Dermis microvascular lymphatic vessel endothelial cell (primary cell): ENCODE measurements at regions not wholly inside any gene's neighbourhood (a gene's known extent, or its start where the extent isn't known, plus 50 kb on each side); places are given as distances from the start of the nearest gene placed in this dataset.
"Not testable (repeated sequence)": the region's sequence is repeated elsewhere in the genome, so short reads cannot be mapped to it uniquely, and the experiment has no call there.

Experiments used
- DNase-seq, 2 donors: peaks; one replicate each; pipeline versions ENCODE4 v3.0.0 to v3.0.0-alpha.2; 2010; ENCODE audit warnings: low read depth in 2 of 2

DNA sequence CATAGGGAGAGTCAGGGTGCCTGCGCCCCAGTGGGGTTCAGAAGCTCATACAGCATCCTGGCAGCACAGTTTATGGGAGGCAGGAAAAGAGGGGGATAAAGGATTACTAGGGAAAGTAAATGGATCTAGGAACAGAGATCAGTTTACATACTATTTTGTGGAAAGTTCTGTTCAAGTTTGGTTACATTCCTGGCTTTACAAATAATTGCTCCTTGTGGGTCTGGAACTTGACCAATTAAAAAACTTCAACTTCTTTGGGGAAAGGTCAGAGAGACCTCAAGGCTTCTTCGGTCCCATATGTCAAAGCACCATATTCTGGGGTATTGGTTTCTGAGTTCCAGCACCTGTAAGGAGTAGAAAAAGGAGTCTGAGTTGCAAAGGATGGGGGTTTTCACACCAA lies 64.1 kb downstream of the ZDHHC19 start:
- DNase-seq, result no peak

DNA sequence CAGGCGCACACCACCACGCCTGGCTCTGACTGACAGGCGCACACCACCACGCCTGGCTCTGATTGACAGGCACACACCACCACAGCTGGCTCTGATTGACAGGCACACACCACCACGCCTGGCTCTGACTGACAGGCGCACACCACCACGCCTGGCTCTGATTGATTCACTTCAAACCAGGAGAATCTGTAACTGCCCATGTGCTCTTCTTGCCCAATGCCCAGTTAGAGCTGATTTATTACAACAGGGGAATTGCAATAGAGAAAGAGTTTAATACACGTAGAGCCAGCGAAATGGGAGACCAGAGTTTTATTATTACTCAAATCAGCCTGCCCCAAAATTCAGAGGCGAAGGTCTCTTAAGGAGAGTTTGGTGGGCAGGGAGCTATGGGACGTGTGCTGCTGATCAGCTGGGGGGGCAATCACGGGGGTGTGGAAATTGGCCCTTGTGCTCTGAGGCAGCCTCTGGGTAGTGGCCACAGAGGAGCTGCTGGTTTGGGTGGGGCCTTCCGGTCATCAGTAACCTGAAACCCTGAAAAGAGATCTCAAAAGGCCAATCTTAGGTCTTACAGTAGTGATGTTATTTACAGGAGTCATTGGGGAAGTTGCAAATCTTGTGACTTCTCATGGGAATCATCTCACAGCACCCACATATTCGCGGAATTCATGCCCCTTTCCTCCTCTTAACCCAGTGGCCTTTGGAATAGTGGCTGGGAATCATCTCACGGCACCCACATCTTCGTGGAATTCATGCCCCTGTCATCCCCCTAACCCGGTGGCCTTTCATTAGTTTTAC lies 63.8 kb upstream of the TFRC start:
- DNase-seq, result no peak

DNA sequence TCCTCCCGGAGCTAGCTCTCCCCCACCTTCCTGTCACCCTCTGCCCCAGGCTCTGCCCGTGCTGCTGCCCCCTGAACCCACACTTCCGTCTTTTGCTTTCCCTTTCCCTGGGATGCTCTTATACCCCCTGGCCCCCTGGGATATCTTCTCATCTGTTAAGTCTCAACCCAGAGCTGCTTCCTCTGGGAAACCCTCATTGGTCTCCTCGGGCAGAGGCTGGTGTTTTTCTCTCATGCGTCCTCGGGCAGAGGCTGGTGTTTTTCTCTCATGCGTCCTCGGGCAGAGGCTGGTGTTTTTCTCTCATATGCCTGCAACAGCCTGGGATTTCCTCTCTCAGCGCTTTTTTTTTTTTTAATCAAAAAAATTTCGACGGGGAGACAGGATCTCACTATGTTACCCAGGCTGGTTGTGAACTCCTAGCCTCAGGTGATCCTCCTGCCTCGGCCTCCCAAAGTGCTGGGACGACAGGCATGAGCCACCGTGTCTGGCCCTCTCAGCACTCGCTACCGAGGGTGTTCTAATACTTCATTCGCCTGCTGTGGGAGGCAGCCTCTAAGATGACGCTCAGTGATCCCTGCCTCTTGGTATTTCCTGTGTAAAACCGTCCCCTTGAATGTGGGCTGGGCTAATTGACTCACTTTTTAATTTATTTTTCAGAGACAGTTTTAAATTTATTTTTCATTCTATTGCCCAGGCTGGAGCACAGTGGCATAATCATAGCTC lies 62.7 kb upstream of the TFRC start:
- DNase-seq, result peak in 1 of 2 donors; percentile 56

DNA sequence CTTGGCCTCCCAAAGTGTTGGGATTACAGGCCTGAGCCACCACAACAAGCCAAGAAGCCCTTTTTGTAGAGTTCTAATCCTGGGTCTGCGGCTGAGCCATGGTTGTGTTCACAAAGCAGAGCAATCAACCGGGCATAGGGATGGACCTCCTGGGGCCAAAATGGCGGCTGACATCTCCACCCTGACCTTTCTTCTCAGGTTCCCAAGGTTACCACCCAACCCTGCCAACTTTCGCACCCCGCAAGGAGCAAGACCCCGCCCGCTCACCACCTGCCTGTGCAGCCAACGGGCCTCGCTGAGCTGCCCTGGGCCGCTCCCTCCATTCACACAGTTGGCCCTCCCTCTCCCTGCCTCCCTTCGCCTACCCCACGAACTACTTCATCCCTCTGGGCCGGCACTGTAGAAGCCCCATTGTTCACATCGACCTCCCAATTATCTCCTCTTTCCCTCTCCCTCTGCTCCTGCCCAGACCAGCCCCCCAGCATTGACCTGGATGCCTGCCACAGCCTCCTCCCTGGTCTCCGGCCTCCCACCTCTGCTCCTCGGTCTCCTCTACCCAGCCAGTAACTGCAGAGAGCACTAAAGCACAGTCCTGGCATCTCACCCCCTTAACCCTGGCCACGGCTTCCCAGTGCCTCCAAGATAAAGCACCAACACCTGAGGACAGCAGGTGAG lies 62.0 kb upstream of the TFRC start:
- DNase-seq, result no peak

DNA sequence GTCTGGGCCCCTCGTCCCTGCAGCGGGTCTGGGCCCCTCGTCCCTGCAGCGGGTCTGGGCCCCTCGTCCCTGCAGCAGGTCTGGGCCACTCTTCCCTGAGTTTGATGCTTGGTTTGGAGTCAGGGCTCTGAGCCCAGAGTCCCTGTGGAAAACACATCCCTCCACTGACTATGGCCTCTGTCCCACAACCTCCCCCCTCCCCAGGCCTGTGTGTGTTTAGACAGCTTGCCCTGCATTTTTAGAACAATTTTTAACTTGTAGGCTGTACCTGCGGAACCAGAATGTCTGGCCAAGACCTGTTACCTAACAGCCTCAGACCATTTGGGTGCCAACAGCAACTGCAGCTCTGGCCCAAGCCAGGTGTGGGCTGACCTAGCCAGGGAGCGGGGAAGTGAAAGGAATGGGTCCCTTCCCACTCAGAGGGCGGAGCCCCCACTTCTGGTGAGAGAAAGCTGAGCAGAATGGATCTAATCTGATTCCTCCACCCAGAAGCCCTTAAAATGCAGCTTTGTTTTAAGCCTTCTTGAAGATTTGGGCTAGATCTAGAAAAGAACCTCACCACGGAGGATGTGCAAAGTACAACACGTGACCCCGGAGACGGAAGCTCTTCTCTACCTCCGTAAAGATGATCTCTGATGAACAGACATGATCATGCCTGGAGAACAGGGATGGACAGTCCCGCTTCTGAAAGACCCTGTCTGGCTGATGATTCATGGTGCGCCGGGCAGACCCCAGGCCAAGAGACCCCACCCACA lies 60.5 kb upstream of the TFRC start:
- no peak for DNase-seq

DNA sequence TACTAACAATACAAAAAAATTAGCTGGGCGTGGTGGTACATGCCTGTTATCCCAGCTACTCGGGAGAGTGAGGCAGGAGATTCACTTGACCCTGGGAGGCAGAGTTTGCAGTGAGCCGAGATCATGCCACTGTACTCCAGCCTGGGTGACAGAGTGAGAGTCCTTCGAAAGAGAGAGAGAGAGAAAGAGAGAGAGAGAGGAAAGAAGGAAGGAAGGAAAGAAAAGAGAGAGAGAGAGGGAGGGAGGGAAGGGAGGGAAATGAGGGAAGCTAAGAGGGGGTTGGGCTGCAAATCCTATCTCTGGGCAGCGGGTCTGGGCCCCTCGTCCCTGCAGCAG lies 59.9 kb upstream of the TFRC start:
- DNase-seq, result no peak

DNA sequence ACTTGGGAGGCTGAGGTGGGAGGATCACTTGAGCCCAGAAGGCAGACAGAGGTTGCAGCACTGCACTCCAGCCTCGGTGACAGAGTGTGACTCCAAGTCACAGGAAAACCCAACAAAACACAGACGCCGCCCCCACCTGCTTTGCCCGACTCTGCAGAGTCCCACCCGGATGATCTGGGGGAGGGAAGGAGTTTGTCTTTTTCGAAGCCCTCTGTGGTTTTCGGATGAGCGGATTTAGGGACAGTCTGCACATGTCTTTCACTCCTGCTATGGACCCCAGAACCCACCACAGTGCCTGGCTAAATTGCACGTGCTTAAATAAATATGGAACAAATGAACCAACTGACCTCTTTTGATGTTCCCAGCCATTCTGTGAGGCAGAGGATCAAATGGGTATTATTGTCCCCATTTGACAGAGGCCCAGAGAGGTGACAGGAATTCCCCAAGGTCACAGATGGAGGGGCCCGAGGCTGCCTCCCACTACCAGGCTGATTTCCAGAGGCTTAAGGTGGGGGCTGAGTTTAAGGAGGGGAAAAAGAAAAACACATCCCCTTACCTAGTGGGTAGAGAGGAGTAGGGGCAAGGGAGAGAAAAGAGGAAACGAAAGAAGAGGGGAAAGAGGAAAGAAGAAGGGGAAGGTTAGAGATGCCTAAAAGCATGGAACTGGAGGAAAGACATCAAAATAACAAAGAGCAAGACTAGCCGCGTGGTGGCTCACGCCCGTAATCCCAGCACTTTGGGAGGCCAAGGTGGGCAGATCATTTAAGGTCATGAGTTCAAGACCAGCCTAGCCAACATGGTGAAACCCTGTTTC lies 59.4 kb upstream of the TFRC start:
- DNase-seq, result no peak

DNA sequence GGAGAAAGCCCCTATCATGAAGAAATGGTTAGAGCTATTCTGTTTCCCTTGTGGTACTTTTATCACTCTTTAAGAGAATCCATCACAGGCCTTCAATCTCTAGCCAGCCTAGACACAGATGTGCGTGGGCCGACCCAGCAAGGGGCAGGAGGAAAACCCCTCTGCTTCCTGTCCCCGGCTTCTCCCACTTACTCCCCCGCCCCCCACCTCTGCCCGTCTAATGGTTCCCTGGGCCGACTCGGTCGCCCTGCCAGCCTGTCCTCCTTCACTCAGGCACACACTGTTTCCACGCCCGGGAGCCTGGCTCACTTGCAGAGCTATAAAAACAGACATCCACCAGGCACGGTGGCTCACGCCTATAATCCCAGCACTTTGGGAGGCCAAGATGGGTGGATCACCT lies 58.3 kb upstream of the TFRC start:
- no peak for DNase-seq

DNA sequence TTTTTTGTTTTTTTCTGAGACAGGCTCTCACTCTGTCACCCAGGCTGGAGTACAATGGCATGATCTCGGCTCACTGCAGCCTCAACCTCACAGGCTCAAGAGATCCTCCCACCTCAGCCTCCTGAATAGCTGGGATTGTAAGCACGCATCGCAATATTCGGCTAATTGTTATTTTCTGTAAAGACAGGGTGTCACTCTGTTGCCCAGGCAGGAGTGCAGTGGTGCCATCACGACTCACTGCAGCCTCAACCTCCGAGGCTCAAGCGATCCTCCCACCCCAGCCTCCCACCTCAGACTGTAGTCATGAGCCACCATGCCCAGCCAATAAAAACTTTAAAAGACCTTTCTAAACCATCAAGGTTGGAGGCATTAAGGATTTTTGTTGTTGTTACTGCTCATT lies 57.4 kb upstream of the TFRC start:
- no peak for DNase-seq

DNA sequence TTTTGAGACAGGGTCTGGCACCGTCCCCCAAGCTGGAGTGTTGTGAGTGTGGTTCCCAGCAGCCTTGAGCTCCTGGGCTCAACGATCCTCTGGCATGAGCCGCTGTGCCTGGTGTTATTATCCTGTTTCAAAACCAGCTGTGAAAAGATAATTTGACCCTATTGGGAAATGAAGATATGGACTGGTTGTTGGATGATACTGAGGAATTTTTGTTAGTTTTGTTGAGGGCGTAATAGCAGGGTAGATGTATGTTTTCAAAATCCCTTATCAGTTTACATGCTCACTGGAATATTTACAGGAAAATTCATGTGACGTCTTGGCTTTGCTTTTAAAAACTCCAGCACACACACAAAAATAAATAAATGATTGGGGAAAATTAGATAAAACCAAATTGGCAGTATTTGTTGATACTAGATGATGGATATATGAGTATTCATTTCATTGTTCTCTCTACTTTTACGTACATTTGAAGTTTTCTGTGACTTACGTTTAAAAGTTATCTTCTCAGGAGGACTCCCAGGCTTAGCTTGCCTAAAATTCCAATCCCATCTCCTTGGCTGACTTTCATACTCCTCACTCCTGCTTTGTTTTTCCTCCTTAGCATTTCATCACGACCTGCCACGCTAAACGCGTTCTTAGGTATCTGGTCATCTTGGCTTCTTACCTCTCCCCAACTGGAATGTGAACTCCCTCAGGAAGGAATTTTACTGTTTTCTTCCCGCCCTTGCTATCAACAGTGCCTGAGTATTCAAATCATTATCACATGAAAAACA lies 56.8 kb upstream of the TFRC start:
- DNase-seq, result no peak

DNA sequence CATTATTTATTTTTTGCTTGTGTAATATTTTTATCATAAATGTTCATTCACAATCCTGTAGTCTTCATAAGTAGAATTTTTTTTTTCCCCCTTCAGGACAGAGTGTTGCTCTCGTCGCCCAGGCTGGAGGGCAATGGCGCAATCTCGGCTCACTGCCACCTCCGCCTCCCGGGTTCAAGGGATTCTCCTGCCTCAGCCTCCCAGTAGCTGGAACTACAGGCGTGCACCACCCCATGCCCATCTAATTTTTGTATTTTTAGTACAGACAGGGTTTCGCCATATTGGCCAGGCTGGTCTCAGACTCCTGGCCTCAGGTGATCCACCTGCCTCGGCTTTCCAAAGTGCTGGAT lies 54.7 kb upstream of the TFRC start:
- DNase-seq, result not testable (repeated sequence)

DNA sequence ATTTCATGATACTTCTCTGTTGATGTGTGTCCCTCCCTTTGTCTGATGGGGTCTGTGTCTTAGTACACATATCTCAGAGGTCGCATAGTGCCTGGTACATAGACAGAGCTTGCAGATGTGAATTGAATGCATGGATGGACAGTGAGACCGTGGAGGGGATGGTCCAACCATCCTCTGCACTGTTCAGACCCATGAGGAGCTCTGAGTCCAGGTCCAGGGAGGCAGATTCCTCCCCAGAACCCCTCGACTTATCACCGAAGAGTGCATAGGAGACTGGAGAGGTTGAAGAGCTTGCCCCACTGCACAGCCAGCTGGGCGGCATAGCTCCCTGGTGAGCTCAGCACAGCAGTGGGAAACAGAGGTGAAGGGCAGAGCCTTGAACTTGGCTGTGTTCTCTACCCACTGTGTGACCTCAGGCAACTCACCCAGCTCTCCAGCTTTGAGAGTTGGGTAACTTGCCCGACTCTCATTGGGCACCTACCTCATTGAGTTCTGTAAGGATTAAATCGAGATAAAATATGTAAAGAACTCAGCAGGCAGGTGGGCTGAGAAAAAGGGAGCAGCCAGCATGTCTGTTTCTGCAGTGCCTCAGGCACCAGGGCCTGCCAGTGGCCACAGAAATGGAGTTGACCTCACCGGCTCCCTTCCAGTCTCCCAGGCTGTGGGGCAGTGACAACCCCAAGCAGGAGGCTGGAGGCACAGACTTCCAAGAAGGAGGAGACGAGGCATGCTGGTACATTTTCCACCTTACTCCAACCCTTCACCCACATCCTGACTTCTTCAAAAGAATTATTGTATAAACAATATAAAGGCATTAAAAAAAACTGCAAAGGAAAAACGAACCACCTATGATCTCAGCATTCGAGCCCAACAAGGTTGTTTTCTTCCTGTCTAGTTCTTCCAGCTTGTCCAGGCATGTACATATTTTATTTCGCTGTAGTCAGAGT lies 54.1 kb upstream of the TFRC start:
- peak in 1 of 2 donors; percentile 76 for DNase-seq

DNA sequence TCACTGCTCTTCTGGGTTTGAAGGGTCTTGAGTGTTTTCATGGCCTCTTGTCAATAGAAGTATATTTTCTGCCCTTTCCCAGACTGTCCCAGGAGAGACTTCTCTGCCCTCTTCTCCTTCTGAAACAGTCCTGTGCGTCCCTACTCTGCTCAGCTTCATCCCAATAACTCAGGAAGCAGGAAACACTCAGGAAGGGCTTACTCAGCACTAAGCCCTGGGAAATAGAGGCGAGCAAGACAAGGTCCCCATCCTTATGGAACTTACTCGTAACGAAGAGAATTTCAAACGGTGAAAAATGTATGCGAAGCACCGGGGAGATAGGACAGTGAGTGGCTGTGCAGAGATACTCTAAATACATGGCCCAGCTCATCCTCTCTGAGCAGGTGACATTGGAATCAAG lies 52.8 kb upstream of the TFRC start:
- peak in 1 of 2 donors; percentile 53 for DNase-seq

DNA sequence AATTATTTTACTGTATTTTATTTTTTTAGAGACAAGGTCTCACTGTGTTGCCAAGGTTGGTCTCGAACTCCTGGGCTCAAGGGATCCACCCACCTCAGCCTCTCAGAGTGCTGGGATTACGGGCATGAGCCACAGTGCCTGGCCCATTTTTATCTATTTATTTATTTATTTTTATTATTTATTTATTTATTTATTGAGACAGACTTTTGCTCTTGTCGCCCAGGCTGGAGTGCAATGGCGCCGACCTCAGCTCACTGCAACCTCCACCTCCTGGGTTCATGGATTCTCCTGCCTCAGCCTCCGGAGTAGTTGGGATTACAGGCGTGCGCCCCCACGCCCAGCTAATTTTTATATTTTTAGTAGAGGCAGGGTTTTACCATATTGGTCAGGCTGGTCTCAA lies 52.0 kb upstream of the TFRC start:
- DNase-seq, result not testable (repeated sequence)

DNA sequence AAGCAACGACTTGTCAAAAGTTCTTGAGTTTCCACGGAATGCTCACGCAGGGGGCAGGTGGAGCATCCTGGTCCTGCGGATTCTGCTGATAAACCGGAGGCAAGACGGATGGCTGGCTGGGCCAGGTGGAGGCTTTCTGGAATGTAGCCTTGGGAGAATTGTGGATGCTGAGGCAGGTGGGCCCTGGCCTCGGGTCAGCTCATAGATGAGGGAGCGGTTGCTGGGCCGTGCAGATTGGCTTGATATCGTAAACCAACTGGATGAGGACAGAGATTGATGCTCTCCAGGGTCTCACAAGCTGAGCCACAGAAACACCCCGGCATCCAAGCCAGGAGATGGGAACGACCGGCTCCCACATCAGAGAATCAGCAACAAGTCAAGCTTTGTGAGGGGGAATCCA lies 50.0 kb upstream of the TFRC start:
- no peak for DNase-seq
